HG02623 (cell line): ENCODE measurements at regions not wholly inside any gene's neighbourhood (a gene's known extent, or its start where the extent isn't known, plus 50 kb on each side); places are given as distances from the start of the nearest gene placed in this dataset.
A peak's percentile ranks its signal among the peaks of the same experiment; 100 is the strongest.

Experiments
- ATAC-seq: cut with Tn5 transposase; IDR thresholded peaks from one replicate; pipeline ENCODE4 v1.9.1; 2021; ENCODE audit warnings: moderate library complexity; ENCODE audit not compliant: unreplicated experiment

- ATAC-seq: no peak
These were observed 71.5 kb upstream of the EGR2 start for GRCh38 chr10:62887642-62888041.

GRCh38 chr10:62885684-62886461 is 69.7 kb upstream of the EGR2 start:
- ATAC-seq: no peak

- ATAC-seq: no peak
These were observed 64.0 kb upstream of the EGR2 start for GRCh38 chr10:62880162-62880561.

GRCh38 chr10:62873866-62874265 is 57.7 kb upstream of the EGR2 start:
- ATAC-seq: no peak

DNA sequence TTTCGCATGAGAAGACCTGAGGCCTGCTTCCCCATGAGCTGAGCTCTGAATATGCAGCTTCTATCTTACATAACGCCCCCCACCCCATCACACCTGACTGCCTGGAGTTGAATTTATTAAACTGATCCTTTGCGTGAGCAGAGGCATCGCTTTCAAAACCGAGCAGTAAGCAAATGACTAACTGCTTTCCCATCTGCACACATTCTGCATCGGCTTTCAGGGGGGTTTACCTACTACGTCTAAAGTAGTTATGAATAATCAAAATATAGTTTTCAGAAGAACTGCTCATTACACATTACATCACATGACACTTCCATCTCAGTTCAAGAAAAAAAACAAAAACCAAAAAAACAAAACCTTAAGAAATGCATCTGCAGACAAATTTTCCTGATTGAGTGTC is 54.7 kb upstream of the EGR2 start:
- peak; percentile 88 for ATAC-seq

- no peak for ATAC-seq
These were observed 53.8 kb upstream of the EGR2 start for GRCh38 chr10:62869958-62870357.

DNA sequence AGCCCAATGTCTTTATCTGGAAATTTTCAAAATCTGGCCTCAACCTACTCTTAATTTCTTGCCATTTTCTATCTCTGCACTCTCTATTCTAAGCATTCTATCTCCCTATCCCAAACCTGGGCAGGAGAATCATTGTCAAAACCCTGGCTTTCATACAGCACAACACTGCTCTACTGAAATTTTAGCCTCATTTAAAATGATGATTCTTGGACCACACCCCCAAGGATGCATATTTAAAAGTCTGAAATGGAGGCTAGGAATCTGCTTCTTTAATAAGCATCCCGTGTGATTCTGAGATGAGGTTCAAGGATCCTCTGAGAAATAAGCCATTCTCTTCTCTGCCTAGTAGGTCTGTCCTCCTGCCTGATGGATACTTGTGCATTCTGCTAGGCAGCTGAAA is 50.8 kb upstream of the EGR2 start:
- ATAC-seq: no peak

DNA sequence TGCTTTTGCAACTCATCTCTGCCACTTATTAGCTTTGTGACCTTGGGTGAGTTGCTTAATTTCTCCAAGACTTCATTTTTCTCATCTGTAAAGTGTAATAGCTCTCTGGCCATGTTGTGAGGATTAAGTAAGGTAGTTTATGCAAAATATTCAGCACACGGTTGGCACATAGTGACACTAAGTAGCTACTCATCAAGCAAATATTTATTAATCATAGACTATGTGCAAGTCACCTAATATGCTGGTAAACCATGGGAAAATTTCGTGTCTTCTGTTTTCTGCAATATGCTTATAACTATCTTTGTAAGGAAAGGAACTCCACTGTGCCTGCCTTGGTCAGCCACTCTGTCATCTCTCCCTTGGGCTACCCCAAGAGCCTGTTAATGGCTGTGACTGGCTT is 50.3 kb upstream of the EGR2 start:
- no peak for ATAC-seq
